Transverse colon (tissue), 4 donors: ENCODE measurements at regions not wholly inside any gene's neighbourhood (a gene's known extent, or its start where the extent isn't known, plus 50 kb on each side); places are given as distances from the start of the nearest gene placed in this dataset.

Experiments
- CTCF ChIP-seq, 5 experiments: fragments of 200-600 bp in 3 of 5; fragments of 450-650 bp in 2 of 5; sonication (generic) in 3 of 5; IDR thresholded peaks; 1 replicate in 2 of 5; 2 replicates in 3 of 5; pipeline ENCODE4 v1.5.1; 2016 to 2017; ENCODE audit warnings: antibody characterized with exemption in 5 of 5, inconsistent platforms in 3 of 5, mild to moderate bottlenecking in 2 of 5, moderate library complexity in 1 of 5
- POLR2A ChIP-seq: fragments of 450-650 bp; IDR thresholded peaks from one replicate; pipeline ENCODE4 v1.6.1; 2016; ENCODE audit warnings: antibody characterized with exemption, mild to moderate bottlenecking, moderate library complexity
- POLR2AphosphoS5 ChIP-seq, 3 donors: sonication (generic); formaldehyde crosslinking; IDR thresholded peaks; one replicate each; pipeline ENCODE4 v1.6.1; 2016; ENCODE audit warnings: antibody characterized with exemption in 3 of 3

GRCh38 chr1:194071205-194071604, 884.8 kb upstream of the B3GALT2 start:
- TF ChIP-seq POLR2A (no peak), CTCF (IDR thresholded peaks at IDR 0.05) (no peak), POLR2AphosphoS5 (IDR thresholded peaks at IDR 0.05) (no peak)
